OCI-LY3 (cell line): ENCODE measurements at regions not wholly inside any gene's neighbourhood (a gene's known extent, or its start where the extent isn't known, plus 50 kb on each side); places are given as distances from the start of the nearest gene placed in this dataset.
"Not testable (repeated sequence)": the region's sequence is repeated elsewhere in the genome, so short reads cannot be mapped to it uniquely, and the experiment has no call there.

Source experiments
- H2AFZ ChIP-seq: fragments of 200-600, 300-600 bp; shearing (Covaris generic); 2 replicates; pipeline ENCODE4 v1.6.0; 2014; ENCODE audit warnings: antibody characterized with exemption, low read depth, low read length
- H3K27ac ChIP-seq: fragments of 200-600, 300-600 bp; sonication (generic); 2 replicates; pipeline ENCODE4 v1.5.1; 2014; ENCODE audit warnings: mild to moderate bottlenecking, low read length, moderate library complexity, mixed read lengths
- H3K27me3 ChIP-seq: fragments of 200-600, 300-600 bp; sonication (generic); 2 replicates; pipeline ENCODE4 v1.6.1; 2014; ENCODE audit warnings: low read depth, low read length, mixed read lengths
- H3K36me3 ChIP-seq: fragments of 200-600, 300-600 bp; sonication (generic); replicated peaks from 2 replicates; pipeline ENCODE3; 2014; ENCODE audit warnings: low read depth, low read length, mixed read lengths
- H3K4me1 ChIP-seq: fragments of 300-600, 200-600 bp; sonication (generic); 2 replicates; pipeline ENCODE4 v1.6.1; 2014; ENCODE audit warnings: low read length, mixed read lengths
- H3K4me2 ChIP-seq: fragments of 200-600, 300-600 bp; sonication (generic); 2 replicates; pipeline ENCODE4 v1.6.1; 2014; ENCODE audit warnings: low read length, mixed read lengths
- H3K4me3 ChIP-seq: fragments of 300-600, 200-600 bp; sonication (generic); 2 replicates; pipeline ENCODE4 v1.5.1; 2014; ENCODE audit warnings: antibody characterized with exemption, mild to moderate bottlenecking, low read length, moderate library complexity
- H3K79me2 ChIP-seq: fragments of 300-600, 200-600 bp; shearing (Covaris generic); 2 replicates; pipeline ENCODE4 v1.6.1; 2014; ENCODE audit warnings: mild to moderate bottlenecking, low read length, mixed read lengths
- H3K9ac ChIP-seq: fragments of 300-600, 200-600 bp; shearing (Covaris generic); 2 replicates; pipeline ENCODE4 v1.6.0; 2014; ENCODE audit warnings: mild to moderate bottlenecking, low read length, moderate library complexity
- H3K9me3 ChIP-seq: fragments of 200-600, 300-600 bp; shearing (Covaris generic); 2 replicates; pipeline ENCODE4 v1.6.1; 2014; ENCODE audit warnings: low read length, mixed read lengths; ENCODE audit not compliant: insufficient read depth
- H4K20me1 ChIP-seq: fragments of 200-600, 300-600 bp; sonication (generic); 2 replicates; pipeline ENCODE4 v1.6.1; 2016; ENCODE audit warnings: low read length, mixed read lengths; ENCODE audit not compliant: insufficient read depth
- EZH2phosphoT487 ChIP-seq: fragments of 200-600 bp; shearing (Covaris generic); IDR thresholded peaks from 2 replicates; pipeline ENCODE4 v1.6.1; 2018; ENCODE audit warnings: antibody characterized with exemption, mixed run types, low read depth
- TF ChIP-seq, protein P1 (sequence below): fragments of 200-600, 300-600 bp; sonication (generic); IDR thresholded peaks from 2 replicates; pipeline ENCODE4 v1.5.1; 2014; ENCODE audit warnings: antibody characterized with exemption, low read length, low read depth

DNA sequence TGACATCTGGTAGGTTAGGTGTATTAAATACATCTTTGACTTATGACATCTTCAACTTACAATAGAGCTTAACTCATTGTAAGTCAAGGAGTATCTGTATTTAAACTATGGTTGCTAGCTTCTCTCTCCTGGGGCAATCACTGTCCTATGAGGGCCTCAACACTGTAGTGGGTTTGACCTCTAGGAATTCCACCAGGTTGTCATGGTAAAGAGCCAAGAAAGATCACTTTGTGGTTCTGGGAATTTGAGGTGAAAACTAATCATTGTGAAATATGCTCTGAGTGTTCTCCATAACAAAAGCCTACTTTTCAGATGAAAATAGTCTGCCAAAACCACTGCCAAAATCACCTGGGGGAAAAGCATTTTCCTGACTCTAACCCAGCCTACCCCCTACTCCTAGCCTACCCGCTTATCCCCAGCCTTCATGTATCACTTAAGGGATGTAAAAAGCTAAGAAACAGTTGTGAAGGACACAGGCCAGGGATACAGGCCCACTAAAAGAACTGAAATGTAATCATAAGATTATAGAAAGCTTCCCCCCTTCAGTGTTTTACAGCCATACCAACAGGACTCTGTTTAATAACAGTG is 723.8 kb downstream of the MECOM start:
- no peak overlapping the region for H3K4me2 ChIP-seq

DNA sequence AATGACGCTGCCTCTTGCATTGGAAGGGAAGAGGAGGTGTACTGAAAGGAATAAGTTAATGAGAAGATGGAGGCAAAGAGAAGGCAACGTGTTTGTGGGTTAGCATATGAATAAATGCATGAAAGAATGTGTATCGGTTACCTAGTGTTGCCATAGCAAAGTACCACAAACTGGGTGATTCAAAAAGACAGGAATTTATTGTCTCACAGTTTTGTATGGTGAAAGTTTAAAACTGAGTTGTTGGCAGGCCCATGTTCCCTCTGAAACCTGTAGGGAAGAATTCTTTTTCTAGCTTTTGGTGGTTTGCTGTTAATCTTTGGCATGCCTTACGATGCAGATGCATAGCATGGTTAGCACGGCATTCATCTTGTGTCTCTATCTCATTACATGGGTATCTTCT is 729.9 kb downstream of the MECOM start:
- Histone ChIP-seq H3K4me3 (no peak overlapping the region), H4K20me1 (no peaks in the 10 kb centered on the region), H3K9me3 (no peaks in the 10 kb centered on the region), H3K27me3 (no peaks in the 10 kb centered on the region), H2AFZ (no peak overlapping the region), H3K79me2 (no peaks in the 10 kb centered on the region), H3K36me3 (no peaks in the 10 kb centered on the region), H3K9ac (no peak overlapping the region), H3K4me2 (no peak overlapping the region), H3K27ac (no peak overlapping the region), H3K4me1 (no peaks in the 10 kb centered on the region)
- TF ChIP-seq EZH2phosphoT487, result no peak
- TF ChIP-seq, protein P1, sequence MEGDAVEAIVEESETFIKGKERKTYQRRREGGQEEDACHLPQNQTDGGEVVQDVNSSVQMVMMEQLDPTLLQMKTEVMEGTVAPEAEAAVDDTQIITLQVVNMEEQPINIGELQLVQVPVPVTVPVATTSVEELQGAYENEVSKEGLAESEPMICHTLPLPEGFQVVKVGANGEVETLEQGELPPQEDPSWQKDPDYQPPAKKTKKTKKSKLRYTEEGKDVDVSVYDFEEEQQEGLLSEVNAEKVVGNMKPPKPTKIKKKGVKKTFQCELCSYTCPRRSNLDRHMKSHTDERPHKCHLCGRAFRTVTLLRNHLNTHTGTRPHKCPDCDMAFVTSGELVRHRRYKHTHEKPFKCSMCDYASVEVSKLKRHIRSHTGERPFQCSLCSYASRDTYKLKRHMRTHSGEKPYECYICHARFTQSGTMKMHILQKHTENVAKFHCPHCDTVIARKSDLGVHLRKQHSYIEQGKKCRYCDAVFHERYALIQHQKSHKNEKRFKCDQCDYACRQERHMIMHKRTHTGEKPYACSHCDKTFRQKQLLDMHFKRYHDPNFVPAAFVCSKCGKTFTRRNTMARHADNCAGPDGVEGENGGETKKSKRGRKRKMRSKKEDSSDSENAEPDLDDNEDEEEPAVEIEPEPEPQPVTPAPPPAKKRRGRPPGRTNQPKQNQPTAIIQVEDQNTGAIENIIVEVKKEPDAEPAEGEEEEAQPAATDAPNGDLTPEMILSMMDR, result no peak

More for the DNA sequence above, 723.8 kb downstream of the MECOM start:
- Histone ChIP-seq H3K27me3 (no peaks in the 10 kb centered on the region), H3K9ac (no peak overlapping the region), H3K9me3 (no peaks in the 10 kb centered on the region), H3K36me3 (no peaks in the 10 kb centered on the region), H3K4me3 (no peak overlapping the region), H3K79me2 (no peaks in the 10 kb centered on the region), H2AFZ (no peak overlapping the region), H4K20me1 (no peaks in the 10 kb centered on the region), H3K4me1 (no peaks in the 10 kb centered on the region), H3K27ac (no peak overlapping the region)
- TF ChIP-seq EZH2phosphoT487, result no peak

DNA sequence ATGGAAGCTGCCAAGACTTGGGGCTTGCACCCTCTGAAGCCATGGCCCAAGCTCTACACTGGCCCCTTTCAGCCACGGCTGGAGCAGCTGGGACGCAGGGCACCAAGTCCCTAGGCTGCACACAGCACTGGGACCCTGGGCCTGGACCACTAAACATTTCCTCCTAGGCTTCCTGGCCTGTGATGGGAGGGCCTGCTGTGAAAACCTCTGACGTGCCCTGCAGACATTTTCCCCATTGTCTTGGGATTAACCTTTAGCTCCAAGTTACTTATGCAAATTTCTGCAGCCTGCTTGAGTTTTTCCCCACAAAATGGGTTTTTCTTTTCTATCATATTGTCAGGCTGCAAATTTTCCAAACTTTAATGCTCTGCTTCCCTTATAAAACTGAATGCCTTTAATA is 733.5 kb downstream of the MECOM start:
- H2AFZ ChIP-seq, result not testable (repeated sequence)

DNA sequence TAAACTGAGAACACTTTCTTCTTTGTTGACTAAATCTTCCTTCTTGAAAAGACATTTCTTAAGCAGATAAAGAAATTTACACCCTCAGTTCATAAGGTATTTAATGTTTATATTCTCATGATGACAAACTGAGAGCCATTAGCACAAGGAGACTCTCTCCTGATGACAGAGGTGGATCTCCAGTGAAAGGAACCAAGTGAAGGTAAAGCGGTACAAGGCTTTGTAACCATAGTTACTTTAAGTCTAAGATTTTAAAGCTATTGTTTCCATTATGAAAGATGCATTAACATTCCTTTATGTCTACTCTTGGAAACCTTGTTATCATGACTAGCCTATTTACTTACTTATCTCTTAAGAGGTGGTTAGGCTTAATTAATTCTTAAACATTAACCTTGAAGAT is 737.1 kb downstream of the MECOM start:
- TF ChIP-seq EZH2phosphoT487, result no peak
- TF ChIP-seq, protein P1, result no peak
- H3K4me3 ChIP-seq, result no peak overlapping the region
- no peaks in the 10 kb centered on the region for H3K27me3 ChIP-seq
- H3K79me2 ChIP-seq, result no peaks in the 10 kb centered on the region
- H3K4me2 ChIP-seq, result no peak overlapping the region
- no peak overlapping the region for H2AFZ ChIP-seq
- no peaks in the 10 kb centered on the region for H3K4me1 ChIP-seq
- no peaks in the 10 kb centered on the region for H3K36me3 ChIP-seq
- no peak overlapping the region for H3K9ac ChIP-seq
- no peaks in the 10 kb centered on the region for H3K9me3 ChIP-seq
- no peak overlapping the region for H3K27ac ChIP-seq
- H4K20me1 ChIP-seq, result no peaks in the 10 kb centered on the region

More for the DNA sequence above, 733.5 kb downstream of the MECOM start:
- H3K27ac ChIP-seq, H3K36me3 ChIP-seq, H3K9ac ChIP-seq, H3K4me1 ChIP-seq, H3K9me3 ChIP-seq, H3K4me2 ChIP-seq, H3K4me3 ChIP-seq, H4K20me1 ChIP-seq, H3K27me3 ChIP-seq, H3K79me2 ChIP-seq: not testable (repeated sequence)

DNA sequence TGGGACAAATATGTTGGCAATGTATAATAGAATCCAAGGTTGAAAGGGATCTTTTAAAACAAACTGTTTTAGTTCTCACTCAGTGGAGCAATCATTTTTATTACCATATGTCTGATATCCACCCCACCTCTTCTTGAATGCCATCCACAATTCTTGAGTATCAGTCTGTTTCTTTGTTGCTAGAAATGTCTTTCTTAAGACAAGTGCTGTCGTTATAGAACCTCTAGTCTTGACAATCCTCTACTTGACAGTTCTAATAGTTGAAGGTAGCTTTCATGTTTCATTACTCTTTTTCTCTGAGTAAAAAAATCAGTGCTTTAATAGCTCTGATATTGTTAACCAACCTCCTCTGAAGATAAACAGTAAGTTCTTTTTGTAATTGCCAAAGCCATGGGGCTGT is 737.9 kb downstream of the MECOM start:
- TF ChIP-seq EZH2phosphoT487, result no peak
- TF ChIP-seq, protein P1, result no peak
- no peak overlapping the region for H3K4me2 ChIP-seq
- no peaks in the 10 kb centered on the region for H3K36me3 ChIP-seq
- H3K4me3 ChIP-seq, result no peak overlapping the region
- no peak overlapping the region for H3K27ac ChIP-seq
- H3K9me3 ChIP-seq, result no peaks in the 10 kb centered on the region
- H3K27me3 ChIP-seq, result no peaks in the 10 kb centered on the region
- no peaks in the 10 kb centered on the region for H4K20me1 ChIP-seq
- no peaks in the 10 kb centered on the region for H3K4me1 ChIP-seq
- no peak overlapping the region for H3K9ac ChIP-seq
- no peaks in the 10 kb centered on the region for H3K79me2 ChIP-seq
- no peak overlapping the region for H2AFZ ChIP-seq
